Spinal cord (tissue), 9 donors: ENCODE measurements at regions not wholly inside any gene's neighbourhood (a gene's known extent, or its start where the extent isn't known, plus 50 kb on each side); places are given as distances from the start of the nearest gene placed in this dataset.
"Not testable (repeated sequence)": the region's sequence is repeated elsewhere in the genome, so short reads cannot be mapped to it uniquely, and the experiment has no call there.

Experiments used
- DNase-seq, 6 donors: peaks; one replicate each; pipeline versions ENCODE4 v3.0.0 to v3.0.0-alpha.2; 2013 to 2015; ENCODE audit warnings: low spot score in 6 of 6, low read depth in 4 of 6
- H3K27ac ChIP-seq: one replicate; pipeline ENCODE4 v1.5.1; 2013; ENCODE audit warnings: low read depth, low read length, control low read depth
- H3K27me3 ChIP-seq: one replicate; pipeline ENCODE4 v1.6.1; 2013; ENCODE audit warnings: low read length; ENCODE audit not compliant: control insufficient read depth, insufficient read depth
- H3K36me3 ChIP-seq: one replicate; pipeline ENCODE4 v1.6.1; 2013; ENCODE audit warnings: low read length; ENCODE audit not compliant: control insufficient read depth, insufficient read depth
- H3K4me1 ChIP-seq: one replicate; pipeline ENCODE4 v1.6.1; 2013; ENCODE audit warnings: low read length; ENCODE audit not compliant: control insufficient read depth, insufficient read depth
- H3K4me3 ChIP-seq: one replicate; pipeline ENCODE4 v1.5.1; 2013; ENCODE audit warnings: low read depth, low read length, control low read depth
- H3K9me3 ChIP-seq: one replicate; pipeline ENCODE4 v1.6.1; 2013; ENCODE audit warnings: low read length; ENCODE audit not compliant: control insufficient read depth, insufficient read depth
- WGBS: methylation state at CpG from one replicate; pipeline ENCODE4 v1.1.5; 2013; ENCODE audit warnings: missing lambda C conversion rate; ENCODE audit not compliant: insufficient coverage; 5-methylcytosine and 5-hydroxymethylcytosine counted together
- donor health status: healthy.

DNA sequence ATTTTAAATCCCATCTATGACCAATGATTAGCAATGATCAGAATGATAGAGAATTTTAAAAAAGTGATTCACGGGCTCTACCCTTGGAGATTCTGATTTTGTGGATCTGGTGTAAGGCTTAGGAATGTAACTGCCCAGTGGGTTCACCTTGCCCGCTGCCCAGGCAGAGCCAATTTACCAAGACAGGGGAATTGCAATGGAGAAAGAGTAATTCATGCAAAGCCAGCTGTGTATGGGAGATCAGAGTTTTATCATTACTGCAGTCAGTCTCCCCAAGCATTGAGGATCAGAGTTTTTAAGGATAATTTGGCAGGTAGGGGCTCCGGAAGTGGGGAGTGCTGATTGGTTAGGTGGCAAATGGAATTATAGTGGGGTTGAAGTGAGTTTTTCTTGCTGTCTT lies 480.6 kb downstream of the ATP23 start:
- H3K4me1 ChIP-seq, result peaks cover 10% of the 10 kb centered on the region
- WGBS, result 100% methylated on average over 3 of the region's 3 CpGs
- H3K27me3 ChIP-seq, result no peaks in the 10 kb centered on the region
- no peaks in the 10 kb centered on the region for H3K36me3 ChIP-seq
- DNase-seq, result no peak
- H3K27ac ChIP-seq, result no peak overlapping the region
- H3K4me3 ChIP-seq, result no peak overlapping the region
- no peaks in the 10 kb centered on the region for H3K9me3 ChIP-seq

DNA sequence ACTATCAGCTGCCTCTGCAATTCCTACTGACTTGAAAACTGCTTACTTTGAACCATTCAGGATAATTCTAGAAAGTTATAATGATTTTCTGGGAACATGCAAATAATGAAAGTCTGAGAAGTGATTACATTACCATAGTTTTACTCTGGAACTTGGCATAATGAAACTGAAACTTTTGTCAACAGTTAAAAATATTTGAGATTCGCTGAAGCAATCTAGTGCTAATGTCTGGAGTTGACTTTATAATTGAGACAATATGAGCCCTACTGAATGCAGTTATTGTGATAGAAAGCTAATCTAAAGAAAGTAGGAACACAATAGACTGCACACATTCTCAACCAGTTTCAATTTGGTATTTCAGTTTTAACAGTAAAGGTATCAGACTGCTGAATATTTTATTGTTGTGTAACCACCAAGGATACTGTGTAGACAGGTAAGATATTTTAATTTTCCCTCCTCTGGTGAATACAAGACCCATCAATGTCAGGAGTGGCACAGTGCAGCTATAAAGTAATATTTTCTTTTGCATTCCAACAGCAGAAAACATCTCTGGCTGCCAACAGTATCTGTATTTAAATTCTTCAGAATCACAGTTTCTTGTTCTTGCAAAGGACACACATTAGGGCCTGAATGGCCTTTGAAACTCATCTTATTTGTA lies 483.5 kb downstream of the ATP23 start:
- no CpG with 5 or more reads among the region's 1 CpG for WGBS
- Histone ChIP-seq H3K9me3 (no peaks in the 10 kb centered on the region), H3K4me1 (peaks cover 10% of the 10 kb centered on the region), H3K27ac (peak overlapping the region; percentile 88), H3K4me3 (no peak overlapping the region), H3K27me3 (no peaks in the 10 kb centered on the region), H3K36me3 (no peaks in the 10 kb centered on the region)
- DNase-seq, result no peak

DNA sequence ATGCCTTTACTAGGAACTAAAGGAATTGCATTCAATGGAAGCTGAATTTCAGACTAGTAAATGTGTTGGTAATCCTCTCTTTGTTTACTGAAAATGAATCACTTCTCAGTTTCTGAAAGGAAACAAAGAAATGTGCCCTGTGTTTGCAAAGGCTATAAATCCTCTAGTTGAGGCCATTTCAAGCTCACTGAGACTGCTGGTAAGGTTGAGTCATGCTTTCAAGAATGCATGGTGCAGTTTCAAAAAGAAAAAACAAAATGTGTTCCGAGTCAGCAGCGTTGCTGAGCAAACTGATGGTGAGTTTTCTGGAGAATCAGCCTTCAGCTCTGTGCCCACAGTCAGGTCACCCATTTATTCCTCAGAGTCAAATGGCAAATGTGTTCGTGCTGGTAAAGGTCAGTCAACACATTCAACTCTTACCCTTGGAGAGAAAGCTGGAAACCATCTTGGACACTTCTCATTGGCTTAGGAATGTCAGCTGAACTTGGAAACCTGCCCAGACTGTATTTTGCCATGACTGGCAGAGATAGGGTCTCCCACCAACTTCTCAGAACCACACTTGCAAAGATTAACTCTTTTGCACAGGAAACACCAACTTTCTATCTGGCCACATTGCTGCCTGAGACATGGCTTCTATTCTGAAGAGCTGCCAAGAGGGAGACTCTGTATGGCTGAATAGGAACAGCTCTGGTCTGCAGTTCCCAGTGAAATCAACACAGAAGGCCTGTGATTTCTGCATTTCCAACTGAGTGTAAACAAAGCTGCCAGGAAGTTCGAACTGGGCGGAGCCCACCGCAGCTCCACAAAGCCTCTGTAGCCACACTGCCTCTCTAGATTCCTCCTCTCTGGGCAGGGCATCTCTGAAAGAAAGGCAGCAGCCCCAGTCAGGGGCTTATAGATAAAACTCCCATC lies 484.4 kb downstream of the ATP23 start:
- no peaks in the 10 kb centered on the region for H3K27me3 ChIP-seq
- 12% methylated on average over 5 of the region's 6 CpGs for WGBS
- no peak overlapping the region for H3K4me3 ChIP-seq
- H3K4me1 ChIP-seq, result peaks cover 10% of the 10 kb centered on the region
- H3K36me3 ChIP-seq, result no peaks in the 10 kb centered on the region
- DNase-seq, result peak; percentile 58 to 90 (median 81)
- H3K9me3 ChIP-seq, result no peaks in the 10 kb centered on the region
- H3K27ac ChIP-seq, result peak overlapping the region; percentile 88

DNA sequence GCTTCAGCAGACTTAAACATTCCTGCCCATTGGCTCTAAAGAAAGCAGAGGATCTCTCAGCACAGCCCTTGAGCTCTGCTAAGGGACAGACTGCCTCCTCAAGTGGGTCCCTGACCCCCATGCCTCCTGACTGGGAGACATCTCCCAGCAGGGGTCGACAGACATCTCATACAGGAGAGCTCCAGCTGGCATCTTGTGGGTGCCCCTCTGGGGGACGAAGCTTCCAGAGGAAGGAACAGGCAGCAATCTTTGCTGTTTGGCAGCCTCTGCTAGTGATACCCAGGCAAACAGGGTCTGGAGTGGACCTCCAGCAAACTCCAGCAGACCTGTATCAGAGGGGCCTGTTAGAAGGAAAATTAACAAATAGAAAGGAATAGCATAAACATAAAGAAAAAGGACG lies 485.1 kb downstream of the ATP23 start:
- H3K9me3 ChIP-seq, DNase-seq, H3K4me3 ChIP-seq, H3K36me3 ChIP-seq, H3K4me1 ChIP-seq, H3K27me3 ChIP-seq: not testable (repeated sequence)
- WGBS, result 65% methylated on average over 2 of the region's 3 CpGs
- H3K27ac ChIP-seq, result peak overlapping the region; percentile 88

DNA sequence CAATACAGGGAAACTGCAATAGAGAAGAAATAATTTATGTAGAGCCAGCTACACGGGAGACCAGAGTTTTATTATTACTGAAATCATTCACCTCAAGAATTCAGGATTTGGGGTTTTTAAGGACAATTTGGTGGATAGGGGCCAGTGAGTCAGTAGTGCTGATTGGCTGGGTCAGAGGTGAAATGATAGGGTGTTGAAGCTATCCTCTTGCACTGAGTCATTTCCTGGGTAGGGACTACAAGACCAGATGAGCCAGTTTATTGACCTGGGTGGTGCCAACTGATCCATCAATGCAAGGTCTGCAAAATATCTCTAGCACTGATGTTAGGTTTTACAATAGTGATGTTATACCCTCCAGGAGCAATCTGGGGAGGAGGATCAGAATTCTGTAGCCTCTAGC lies 486.3 kb downstream of the LRIG3 start:
- no peaks in the 10 kb centered on the region for H3K27me3 ChIP-seq
- no peaks in the 10 kb centered on the region for H3K9me3 ChIP-seq
- no peaks in the 10 kb centered on the region for H3K36me3 ChIP-seq
- H3K4me3 ChIP-seq, result no peak overlapping the region
- no peak overlapping the region for H3K27ac ChIP-seq
- no peak for DNase-seq
- WGBS, result no CpG with 5 or more reads among the region's 1 CpG
- H3K4me1 ChIP-seq, result no peaks in the 10 kb centered on the region

DNA sequence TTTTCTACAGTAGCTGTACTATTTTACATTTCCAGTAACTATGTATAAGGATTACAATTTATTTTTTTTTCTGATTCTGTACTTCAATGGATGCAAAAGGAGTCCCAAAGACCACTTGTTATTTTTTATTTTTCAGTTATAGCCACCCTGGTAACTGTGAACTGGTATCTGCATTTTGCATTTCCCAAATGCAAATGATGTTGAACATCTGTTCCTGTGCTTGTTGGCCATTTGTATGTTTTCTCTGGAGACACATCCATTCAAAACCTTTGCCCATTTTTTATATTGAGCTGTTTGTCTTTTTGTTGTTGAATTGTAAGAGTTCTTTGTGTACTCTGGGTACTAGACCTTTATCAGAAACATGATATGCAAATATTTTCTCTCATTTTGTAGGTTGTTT lies 485.6 kb downstream of the LRIG3 start:
- H3K4me3 ChIP-seq, result no peak overlapping the region
- H3K9me3 ChIP-seq, result no peaks in the 10 kb centered on the region
- H3K4me1 ChIP-seq, result no peaks in the 10 kb centered on the region
- no peak overlapping the region for H3K27ac ChIP-seq
- H3K36me3 ChIP-seq, result no peaks in the 10 kb centered on the region
- DNase-seq, result no peak
- H3K27me3 ChIP-seq, result no peaks in the 10 kb centered on the region

DNA sequence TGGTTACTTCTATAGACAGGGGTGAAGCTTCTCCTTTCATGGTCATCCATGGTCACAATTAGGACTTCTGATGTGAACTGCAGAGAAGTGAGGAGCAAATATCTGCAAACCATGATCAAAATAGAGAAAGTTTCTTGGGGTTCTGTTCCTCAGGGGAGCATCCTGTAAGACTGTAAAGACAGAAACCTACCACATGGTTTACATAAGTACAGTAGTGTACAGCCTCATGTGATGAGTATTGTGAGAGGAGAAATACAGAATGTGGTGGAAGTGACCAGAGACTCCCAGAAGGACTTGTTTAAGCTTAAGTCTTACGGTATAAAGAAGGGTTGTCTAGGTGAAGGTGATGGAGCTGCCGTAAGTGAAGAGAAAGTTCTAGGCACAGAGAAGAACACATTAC lies 484.7 kb downstream of the LRIG3 start:
- Histone ChIP-seq H3K9me3 (no peaks in the 10 kb centered on the region), H3K27ac (no peak overlapping the region), H3K36me3 (no peaks in the 10 kb centered on the region), H3K27me3 (no peaks in the 10 kb centered on the region), H3K4me1 (no peaks in the 10 kb centered on the region), H3K4me3 (no peak overlapping the region)
- no peak for DNase-seq
- 100% methylated on average over 2 of the region's 2 CpGs for WGBS

DNA sequence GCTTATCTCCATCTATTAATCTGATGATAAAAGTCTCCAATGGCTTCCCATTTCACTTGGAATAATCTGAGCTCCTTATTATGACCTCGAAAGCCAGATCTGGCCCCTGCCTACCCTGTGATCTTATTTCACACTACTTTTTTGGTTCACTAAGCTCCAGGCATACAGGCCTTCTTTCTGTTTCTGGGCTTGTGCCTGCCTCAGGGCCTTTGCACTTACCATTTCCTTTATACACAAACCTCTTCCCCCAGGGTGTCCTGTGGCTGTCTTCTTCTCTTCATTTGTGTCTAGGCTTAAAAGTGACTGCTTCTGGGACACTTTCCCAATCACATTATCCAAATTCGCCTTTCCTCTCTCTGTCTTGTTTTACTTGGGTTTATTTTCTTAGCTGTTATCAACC lies 478.8 kb downstream of the LRIG3 start:
- DNase-seq, result no peak
- no peaks in the 10 kb centered on the region for H3K36me3 ChIP-seq
- 100% methylated on average over 1 of the region's 2 CpGs for WGBS
- no peak overlapping the region for H3K4me3 ChIP-seq
- H3K9me3 ChIP-seq, result no peaks in the 10 kb centered on the region
- H3K4me1 ChIP-seq, result no peaks in the 10 kb centered on the region
- no peak overlapping the region for H3K27ac ChIP-seq
- H3K27me3 ChIP-seq, result no peaks in the 10 kb centered on the region

DNA sequence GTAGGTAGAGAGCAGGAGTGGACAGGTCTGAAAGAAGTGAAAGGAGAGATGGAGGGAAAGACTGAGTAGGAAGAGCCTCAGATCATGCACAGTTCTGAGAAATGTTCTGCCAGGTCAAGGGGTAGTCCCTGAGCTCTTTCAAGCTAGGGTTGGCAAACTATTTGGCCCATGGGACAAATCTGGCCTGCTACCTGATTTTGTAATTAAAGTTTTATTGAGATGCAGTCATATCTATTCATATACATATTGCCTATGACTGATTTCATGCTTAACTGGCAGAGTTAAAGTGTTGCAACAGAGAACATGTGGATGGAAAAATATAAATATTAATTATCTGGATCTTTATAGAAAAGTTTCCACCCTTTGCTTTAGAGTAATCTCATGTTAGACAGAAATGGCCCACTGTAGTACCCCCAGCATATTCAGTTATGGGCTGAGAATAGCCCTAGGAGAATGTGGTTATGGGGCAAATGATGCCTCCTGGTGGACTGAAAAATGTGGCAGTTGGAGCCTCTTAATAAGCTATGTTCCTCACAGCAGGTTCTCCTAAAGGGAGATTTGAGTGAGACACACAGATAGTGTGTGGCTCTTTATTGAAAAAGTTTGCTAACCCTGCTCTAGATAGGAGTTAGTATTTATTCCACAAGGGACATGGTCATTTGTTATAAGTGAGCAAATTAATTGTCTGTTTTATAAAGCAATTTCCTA lies 476.9 kb downstream of the LRIG3 start:
- DNase-seq, result no peak
- Histone ChIP-seq H3K4me1 (no peaks in the 10 kb centered on the region), H3K27ac (no peak overlapping the region), H3K9me3 (no peaks in the 10 kb centered on the region), H3K36me3 (no peaks in the 10 kb centered on the region), H3K4me3 (no peak overlapping the region), H3K27me3 (no peaks in the 10 kb centered on the region)
